IMR-90 (cell line): ENCODE measurements at regions not wholly inside any gene's neighbourhood (a gene's known extent, or its start where the extent isn't known, plus 50 kb on each side); places are given as distances from the start of the nearest gene placed in this dataset.

ENCODE experiments used
- ATAC-seq: fragments of 200-7000 bp; cut with Tn5 transposase; 2 replicates; pipeline ENCODE4 v1.9.1; 2020; ENCODE audit warnings: low read depth, mild to moderate bottlenecking, moderate library complexity
- BruUV-seq: library from RNA; stranded (reverse); fragments of 400-500 nt; replicated peaks from 2 replicates; lab custom pipeline; 2021; lab: Mats Ljungman, UMichigan
- CTCF ChIA-PET: fragments of 300-600 bp; formaldehyde crosslinking; extraction: SDS; loops from one replicate; lab custom pipeline; 2021; ENCODE audit warnings: antibody characterized with exemption; lab: Yijun Ruan, JAX
- POLR2A ChIA-PET: fragments of 300-600 bp; sonication (Branson Sonifier 250); formaldehyde crosslinking; loops from one replicate; lab custom pipeline; 2022; ENCODE audit warnings: antibody characterized with exemption; ENCODE audit not compliant: unreplicated experiment; lab: Charles Lee
- DNase-seq: peaks from one replicate; pipeline ENCODE4 v3.0.0; 2013
- H2AFZ ChIP-seq: replicated peaks from 2 replicates; pipeline ENCODE3; 2013; ENCODE audit warnings: low read length, mild to moderate bottlenecking; ENCODE audit not compliant: poor library complexity
- H2AK5ac ChIP-seq: 2 replicates; pipeline ENCODE4 v1.6.1; 2013; ENCODE audit warnings: low read depth, low read length, inconsistent platforms
- H2AK9ac ChIP-seq: replicated peaks from 2 replicates; pipeline ENCODE3; 2013; ENCODE audit warnings: mild to moderate bottlenecking, low read depth, low read length, moderate library complexity; ENCODE audit not compliant: poor library complexity
- H2BK120ac ChIP-seq: 2 replicates; pipeline ENCODE4 v1.6.1; 2013; ENCODE audit warnings: low read depth, low read length, inconsistent platforms
- H2BK15ac ChIP-seq: 3 replicates; pipeline ENCODE4 v1.6.1; 2013; ENCODE audit warnings: low read depth, low read length, inconsistent platforms
- H2BK20ac ChIP-seq: 2 replicates; pipeline ENCODE4 v1.6.1; 2013; ENCODE audit warnings: low read depth, mild to moderate bottlenecking, inconsistent platforms, low read length, moderate library complexity
- H2BK5ac ChIP-seq: 2 replicates; pipeline ENCODE4 v1.6.1; 2013; ENCODE audit warnings: mild to moderate bottlenecking, low read depth, low read length, inconsistent platforms; ENCODE audit not compliant: poor library complexity, severe bottlenecking
- H3K14ac ChIP-seq: replicated peaks from 2 replicates; pipeline ENCODE4 v1.6.1; 2013; ENCODE audit warnings: low read depth, low read length, inconsistent platforms
- H3K18ac ChIP-seq: 2 replicates; pipeline ENCODE4 v1.6.1; 2013; ENCODE audit warnings: low read depth, low read length, control low read depth
- H3K23ac ChIP-seq: 2 replicates; pipeline ENCODE4 v1.6.1; 2013; ENCODE audit warnings: low read depth, low read length, inconsistent platforms
- H3K27ac ChIP-seq: 2 replicates; pipeline ENCODE4 v1.5.1; 2013; ENCODE audit warnings: mild to moderate bottlenecking, control low read depth, low read length; ENCODE audit not compliant: insufficient read depth
- H3K27me3 ChIP-seq: 2 replicates; pipeline ENCODE4 v1.6.1; 2013; ENCODE audit warnings: low read length; ENCODE audit not compliant: control insufficient read depth, insufficient read depth
- H3K36me3 ChIP-seq: 2 replicates; pipeline ENCODE4 v1.6.1; 2013; ENCODE audit warnings: low read length, mixed read lengths; ENCODE audit not compliant: control insufficient read depth, insufficient read depth
- H3K4ac ChIP-seq: 2 replicates; pipeline ENCODE4 v1.6.1; 2013; ENCODE audit warnings: low read depth, low read length, inconsistent platforms
- H3K4me1 ChIP-seq: 2 replicates; pipeline ENCODE4 v1.6.1; 2013; ENCODE audit warnings: low read length, mixed read lengths; ENCODE audit not compliant: control insufficient read depth, insufficient read depth
- H3K4me2 ChIP-seq: 2 replicates; pipeline ENCODE4 v1.6.1; 2013; ENCODE audit warnings: low read depth, mild to moderate bottlenecking, control low read depth, low read length, moderate library complexity
- H3K4me3 ChIP-seq: 2 replicates; pipeline ENCODE4 v1.5.1; 2013; ENCODE audit warnings: low read depth, mild to moderate bottlenecking, control low read depth, low read length, moderate library complexity; ENCODE audit not compliant: insufficient read depth
- H3K56ac ChIP-seq: 2 replicates; pipeline ENCODE4 v1.6.1; 2013; ENCODE audit warnings: low read length, inconsistent platforms; ENCODE audit not compliant: insufficient read depth; ENCODE audit errors: extremely low read depth
- H3K79me1 ChIP-seq, 2 experiments: 2 replicates each; pipeline ENCODE4 v1.6.1; 2013; ENCODE audit warnings: low read length in 2 of 2, inconsistent platforms in 1 of 2, low read depth in 1 of 2
- H3K9ac ChIP-seq: 2 replicates; pipeline ENCODE4 v1.6.1; 2013; ENCODE audit warnings: low read depth, low read length, control low read depth
- H3K9me1 ChIP-seq: 2 replicates; pipeline ENCODE4 v1.6.1; 2013; ENCODE audit warnings: low read length, inconsistent platforms; ENCODE audit not compliant: insufficient read depth
- H3K9me3 ChIP-seq: 2 replicates; pipeline ENCODE4 v1.6.1; 2013; ENCODE audit warnings: low read length; ENCODE audit not compliant: control insufficient read depth, insufficient read depth
- H4K20me1 ChIP-seq: 2 replicates; pipeline ENCODE4 v1.6.1; 2013; ENCODE audit warnings: low read length, inconsistent platforms; ENCODE audit not compliant: insufficient read depth
- H4K5ac ChIP-seq: 2 replicates; pipeline ENCODE4 v1.6.1; 2013; ENCODE audit warnings: mild to moderate bottlenecking, low read depth, low read length, control low read depth
- H4K8ac ChIP-seq, 2 experiments: 2 replicates each; pipeline ENCODE4 v1.6.1; 2013; ENCODE audit warnings: low read depth in 2 of 2, low read length in 2 of 2, control low read depth in 1 of 2, inconsistent platforms in 1 of 2
- H4K91ac ChIP-seq: 2 replicates; pipeline ENCODE4 v1.6.1; 2013; ENCODE audit warnings: low read depth, low read length, inconsistent platforms; ENCODE audit not compliant: insufficient read depth
- POLR2A ChIP-seq: IDR thresholded peaks from 2 replicates; pipeline ENCODE4 v1.6.1; 2012; ENCODE audit warnings: mild to moderate bottlenecking, low read depth, low read length
- WGBS, 2 experiments: methylation state at CpG; one replicate each; pipeline versions ENCODE4 v1.1.5 to v1.1.7; 2013; ENCODE audit warnings: missing lambda C conversion rate in 2 of 2; ENCODE audit not compliant: insufficient read length in 1 of 2; ENCODE audit errors: extremely low coverage in 2 of 2; 5-methylcytosine and 5-hydroxymethylcytosine counted together
- dilution Hi-C: fragments of 300-500 bp; cut with HindIII; formaldehyde crosslinking; loops from one replicate; pipeline ENCODE4 v1.14.3; 2018; ENCODE audit warnings: low sequenced_read_pairs; ENCODE audit not compliant: unreplicated experiment
- in situ Hi-C: fragments of 300-500 bp; cut with MboI; formaldehyde crosslinking; loops from 3 replicates; pipeline ENCODE4 v1.14.3; 2019; ENCODE audit warnings: low sequenced_read_pairs, inconsistent platforms, mixed read lengths
- intact Hi-C: fragments of 100-400 bp; cut with micrococcal nuclease; formaldehyde crosslinking; loops from 2 replicates; pipeline ENCODE4 v1.10.0; 2022

DNA sequence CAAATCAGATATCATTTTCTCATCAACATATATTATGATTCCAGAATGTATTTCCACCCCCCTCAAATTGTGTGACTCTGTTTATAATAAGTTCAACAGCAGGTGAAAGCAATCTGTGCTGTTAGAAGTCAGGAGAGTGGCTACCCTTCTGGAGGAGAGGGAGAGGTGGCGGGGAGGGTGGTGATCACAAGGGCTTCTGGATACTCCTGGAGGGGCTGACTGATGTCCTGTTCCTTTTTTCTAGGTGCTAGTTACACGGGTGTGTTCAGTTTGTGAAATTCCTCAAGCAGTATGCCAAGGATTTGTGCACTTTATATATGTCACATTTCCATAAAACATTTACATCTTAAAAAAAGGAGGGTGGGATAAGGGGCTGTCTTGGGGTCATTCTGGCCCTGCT is 119.1 kb downstream of the IRF8 start:
- Histone ChIP-seq H3K9ac (no peak overlapping the region), H3K4me3 (no peak overlapping the region), H2BK5ac (no peak overlapping the region), H4K8ac (no peak overlapping the region), H3K9me3 (peaks cover 21% of the 10 kb centered on the region), H3K27me3 (peaks cover 51% of the 10 kb centered on the region), H2BK120ac (no peak overlapping the region), H3K79me1 (no peaks in the 10 kb centered on the region), H3K14ac (no peak overlapping the region), H3K4ac (no peak overlapping the region), H4K20me1 (no peaks in the 10 kb centered on the region), H2BK15ac (no peak overlapping the region), H3K23ac (no peak overlapping the region), H2AFZ (no peak overlapping the region), H2AK5ac (no peak overlapping the region), H4K5ac (no peak overlapping the region), H3K4me2 (no peak overlapping the region), H3K36me3 (no peaks in the 10 kb centered on the region), H3K9me1 (no peaks in the 10 kb centered on the region), H4K91ac (no peak overlapping the region), H3K56ac (no peak overlapping the region), H2BK20ac (no peak overlapping the region), H3K27ac (no peak overlapping the region), H3K4me1 (no peaks in the 10 kb centered on the region), H2AK9ac (no peak overlapping the region), H3K18ac (no peak overlapping the region)
- WGBS, 2 experiments, result 83% methylated on average over 1 of the region's 2 CpGs; no CpG with 5 or more reads in 1 of the 2 experiments
- intact Hi-C loops, result loop anchor here (5.0 kb wide), 1 partner anchor 504 kb away; no protein-coding TSS in a partner anchor
- in situ Hi-C loops, result loop anchor here (5.0 kb wide), 1 partner anchor 196 kb away; no protein-coding TSS in a partner anchor
- dilution Hi-C loops, result no loop called here
- ATAC-seq (no peak), DNase-seq (no peak)
- ChIA-PET POLR2A (no interaction called here), CTCF (no interaction called here)
- TF ChIP-seq POLR2A, result no peak
- no TSS peak for BruUV-seq
